K562 (cell line): ENCODE measurements at regions not wholly inside any gene's neighbourhood (a gene's known extent, or its start where the extent isn't known, plus 50 kb on each side); places are given as distances from the start of the nearest gene placed in this dataset.

Experiments
- ATAC-seq: fragments of 200-7000 bp; cut with Tn5 transposase; 3 replicates; pipeline ENCODE4 v1.9.1; 2020; ENCODE audit warnings: moderate library complexity
- BruUV-seq: library from RNA; stranded (reverse); fragments of 400-500 nt; replicated peaks from 2 replicates; lab custom pipeline; 2021; lab: Mats Ljungman, UMichigan
- CTCF ChIA-PET: fragments of 300-600 bp; formaldehyde crosslinking; extraction: SDS; loops from one replicate; lab custom pipeline; 2021; ENCODE audit warnings: low intra/inter-chr PET ratio; lab: Yijun Ruan, JAX
- POLR2A ChIA-PET: fragments of 300-600, 350-650 bp; sonication (Branson Sonifier 250); formaldehyde crosslinking; extraction: SDS; loops from one replicate; lab custom pipeline; 2021; ENCODE audit warnings: antibody characterized with exemption, inconsistent platforms; lab: Yijun Ruan, JAX
- DNase-seq, 4 experiments: peaks; one replicate each; pipeline versions ENCODE4 v3.0.0 to v3.0.0-alpha.2; 2011 to 2018; ENCODE audit warnings: low spot score in 3 of 4, mixed read lengths in 3 of 4; ENCODE audit errors: extremely low read depth in 1 of 4
- FAIRE-seq: peaks from 2 replicates; lab custom pipeline; 2011; peaks lifted over from hg19 to GRCh38; lab: Jason Lieb, UNC
- H2AFZ ChIP-seq: 2 replicates; pipeline ENCODE4 v1.6.0; 2011; ENCODE audit warnings: low read depth, low read length, control low read depth, inconsistent platforms
- H3K27ac ChIP-seq: fragments of 200-600 bp; 3 replicates; pipeline ENCODE4 v1.8.0; 2011; ENCODE audit warnings: low read depth, mild to moderate bottlenecking, control low read depth, inconsistent platforms, low read length, moderate library complexity, mixed read lengths; ENCODE audit errors: extremely low read depth
- H3K27me3 ChIP-seq, 2 experiments: fragments of 300-600 bp in 1 of 2; 2 replicates in 1 of 2; 3 replicates in 1 of 2; pipeline versions ENCODE4 v1.6.0 to v1.8.0; 2011; ENCODE audit warnings: inconsistent platforms in 2 of 2, low read length in 2 of 2, mild to moderate bottlenecking in 1 of 2, mixed read lengths in 1 of 2, moderate library complexity in 1 of 2; ENCODE audit not compliant: control insufficient read depth in 2 of 2, insufficient read depth in 2 of 2
- H3K36me3 ChIP-seq: fragments of 300-600 bp; 3 replicates; pipeline ENCODE4 v1.8.0; 2011; ENCODE audit warnings: mild to moderate bottlenecking, low read length, inconsistent platforms; ENCODE audit not compliant: control insufficient read depth, insufficient read depth
- H3K4me1 ChIP-seq, 2 experiments: fragments of 200-600 bp in 1 of 2; replicated peaks in 1 of 2; 2 replicates in 1 of 2; 3 replicates in 1 of 2; pipeline versions ENCODE4 v1.5.1 to v1.8.0; 2011; ENCODE audit warnings: inconsistent platforms in 2 of 2, low read length in 2 of 2, mild to moderate bottlenecking in 1 of 2, mixed read lengths in 1 of 2, moderate library complexity in 1 of 2; ENCODE audit not compliant: control insufficient read depth in 2 of 2, insufficient read depth in 2 of 2
- H3K4me2 ChIP-seq: 2 replicates; pipeline ENCODE4 v1.6.1; 2011; ENCODE audit warnings: low read length, control low read depth, inconsistent platforms, mixed read lengths; ENCODE audit not compliant: insufficient read depth
- H3K4me3 ChIP-seq: fragments of 200-600 bp; sonication (generic), shearing (Covaris generic); 2 replicates; pipeline ENCODE4 v1.5.1; 2016; ENCODE audit warnings: control low read depth, inconsistent platforms
- H3K79me2 ChIP-seq: fragments of 200-600 bp; 3 replicates; pipeline ENCODE4 v1.8.0; 2011; ENCODE audit warnings: low read length, inconsistent platforms; ENCODE audit not compliant: control insufficient read depth, insufficient read depth
- H3K9ac ChIP-seq, 2 experiments: 2 replicates each; pipeline versions ENCODE4 v1.6.0 to v1.6.1; 2011; ENCODE audit warnings: low read depth in 2 of 2, low read length in 2 of 2, control low read depth in 1 of 2, inconsistent platforms in 1 of 2, mild to moderate bottlenecking in 1 of 2, mixed read lengths in 1 of 2; ENCODE audit not compliant: insufficient read depth in 1 of 2
- H3K9me1 ChIP-seq: one replicate; pipeline ENCODE4 v1.6.0; 2011; ENCODE audit warnings: inconsistent platforms, mild to moderate bottlenecking, low read length, moderate library complexity; ENCODE audit not compliant: control insufficient read depth, insufficient read depth
- H3K9me3 ChIP-seq: replicated peaks from 2 replicates; pipeline ENCODE4 v1.5.1; 2011; ENCODE audit warnings: low read depth, low read length, inconsistent platforms; ENCODE audit not compliant: control insufficient read depth, insufficient read depth
- H4K20me1 ChIP-seq: replicated peaks from 2 replicates; pipeline ENCODE4 v1.6.1; 2011; ENCODE audit warnings: low read length, inconsistent platforms, mixed read lengths; ENCODE audit not compliant: control insufficient read depth, insufficient read depth
- AFF1 ChIP-seq, 2 experiments: fragments of 450-650 bp; IDR thresholded peaks; 2 replicates each; pipeline ENCODE4 v1.6.1; 2018; ENCODE audit warnings: mild to moderate bottlenecking in 2 of 2, low read depth in 1 of 2; ENCODE audit not compliant: partially characterized antibody in 2 of 2
- GTF2F1 ChIP-seq: IDR thresholded peaks from 2 replicates; pipeline ENCODE4 v1.6.1; 2011; ENCODE audit warnings: low read depth, low read length, improper control_type of control experiment
- HMGN3 ChIP-seq: IDR thresholded peaks from 2 replicates; pipeline ENCODE4 v1.6.1; 2011; ENCODE audit warnings: borderline replicate concordance, low read depth, mild to moderate bottlenecking, mixed read lengths, low read length; ENCODE audit not compliant: insufficient read length; ENCODE audit errors: extremely low read depth
- MCM3 ChIP-seq: fragments of 450-650 bp; IDR thresholded peaks from 2 replicates; pipeline ENCODE4 v1.6.1; 2016
- NR2F6 ChIP-seq: fragments of 450-650 bp; formaldehyde crosslinking; IDR thresholded peaks from 2 replicates; pipeline ENCODE4 v1.4.0; 2020; ENCODE audit warnings: mild to moderate bottlenecking
- PRMT5 ChIP-seq: sonication (generic); formaldehyde crosslinking; IDR thresholded peaks from 2 replicates; pipeline ENCODE4 v1.5.0; 2020; ENCODE audit warnings: missing genetic modification reagents
- TCFL5 ChIP-seq: fragments of 250-450 bp; sonication (Bioruptor Pico); conservative IDR thresholded peaks from 2 replicates; pipeline ENCODE4 v1.6.1; 2021; ENCODE audit warnings: mild to moderate bottlenecking, moderate library complexity, matching md5 sums
- ZNF57 ChIP-seq: fragments of 450-650 bp; formaldehyde crosslinking; IDR thresholded peaks from 2 replicates; pipeline ENCODE4 v1.4.0; 2020; ENCODE audit warnings: mild to moderate bottlenecking, moderate library complexity
- WGBS: fragments of 100-300 bp; shearing (Covaris generic); methylation state at CpG from one replicate; pipeline ENCODE4 v1.1.6; 2016; ENCODE audit warnings: low coverage, mixed read lengths; ENCODE audit not compliant: insufficient coverage; ENCODE audit errors: missing lambda C conversion rate; 5-methylcytosine and 5-hydroxymethylcytosine counted together
- in situ Hi-C: fragments of 300-500 bp; cut with MboI; formaldehyde crosslinking; loops from 4 replicates; pipeline ENCODE4 v1.15.0; 2018; ENCODE audit warnings: inconsistent platforms, mixed read lengths
- intact Hi-C: fragments of 100-400 bp; cut with micrococcal nuclease; formaldehyde crosslinking; loops from 2 replicates; pipeline ENCODE4 v1.14.2; 2022
- TF ChIP-seq, protein P1 (sequence below): fragments of 250-450 bp; sonication (Bioruptor Pico); IDR thresholded peaks from 2 replicates; pipeline ENCODE4 v1.8.0; 2021; ENCODE audit warnings: moderate library complexity, mild to moderate bottlenecking, inconsistent platforms
- TF ChIP-seq, protein P2 (sequence below), 2 experiments: fragments of 450-650 bp in 1 of 2; sonication (generic) in 1 of 2; formaldehyde crosslinking in 1 of 2; IDR thresholded peaks in 1 of 2; conservative IDR thresholded peaks in 1 of 2; 2 replicates each; pipeline versions ENCODE4 v1.6.1 to v1.8.1; 2016 to 2023; ENCODE audit warnings: mild to moderate bottlenecking in 2 of 2, moderate library complexity in 2 of 2, inconsistent platforms in 1 of 2, missing genetic modification reagents in 1 of 2

- 0% methylated on average over 3 of the region's 3 CpGs for WGBS
- FAIRE-seq (no peak), ATAC-seq (no peak)
- no TSS peak for BruUV-seq
- ChIA-PET CTCF (no interaction called here), POLR2A (no interaction called here)
- Histone ChIP-seq H3K4me1 (no peaks in the 10 kb centered on the region), H3K4me2 (no peak overlapping the region), H3K9me1 (no peaks in the 10 kb centered on the region), H3K27ac (no peak overlapping the region), H3K27me3 (no peaks in the 10 kb centered on the region), H2AFZ (no peak overlapping the region), H3K36me3 (no peaks in the 10 kb centered on the region)
- TF ChIP-seq PRMT5 (CRISPR knock-in tag) (no peak), HMGN3 (no peak), NR2F6 (CRISPR knock-in tag) (no peak), GTF2F1 (no peak), TCFL5 (CRISPR knock-in tag) (no peak), AFF1 (IDR thresholded peaks at IDR 0.05; ENCODE audit: low read depth in 1 of 2, partially characterized antibody in 2 of 2) (no peak), MCM3 (no peak), ZNF57 (CRISPR knock-in tag) (no peak)
- TF ChIP-seq, protein P1, sequence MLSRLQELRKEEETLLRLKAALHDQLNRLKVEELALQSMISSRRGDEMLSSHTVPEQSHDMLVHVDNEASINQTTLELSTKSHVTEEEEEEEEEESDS, result no peak
- TF ChIP-seq, protein P2, sequence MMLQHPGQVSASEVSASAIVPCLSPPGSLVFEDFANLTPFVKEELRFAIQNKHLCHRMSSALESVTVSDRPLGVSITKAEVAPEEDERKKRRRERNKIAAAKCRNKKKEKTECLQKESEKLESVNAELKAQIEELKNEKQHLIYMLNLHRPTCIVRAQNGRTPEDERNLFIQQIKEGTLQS (IDR thresholded peaks at IDR 0.05), result no peak
- TF ChIP-seq, protein P2 (CRISPR knock-in tag; conservative IDR thresholded peaks at IDR 0.05), result no peak
- TF ChIP-seq, all 486 proteins: peak for 0
- Histone ChIP-seq H3K9ac (no peak overlapping the region), H3K79me2 (no peaks in the 10 kb centered on the region), H3K9me3 (no peaks in the 10 kb centered on the region), H4K20me1 (no peaks in the 10 kb centered on the region), H3K4me3 (no peak overlapping the region)
- no peak for DNase-seq
- in situ Hi-C loops, result no loop called here
- intact Hi-C loops, result no loop called here
These were observed 1844.6 kb upstream of the PIK3C3 start for GRCh38 chr18:40110455-40110854.
